Rectal smooth muscle tissue (tissue), 1 donor: ENCODE measurements at regions not wholly inside any gene's neighbourhood (a gene's known extent, or its start where the extent isn't known, plus 50 kb on each side); places are given as distances from the start of the nearest gene placed in this dataset.

Source experiments
- H3K27ac ChIP-seq: one replicate; pipeline ENCODE4 v1.7.0; 2013; ENCODE audit warnings: low read depth, low read length, inconsistent platforms
- H3K27me3 ChIP-seq: one replicate; pipeline ENCODE4 v1.7.0; 2013; ENCODE audit warnings: low read length; ENCODE audit not compliant: control insufficient read depth, insufficient read depth
- H3K36me3 ChIP-seq: one replicate; pipeline ENCODE4 v1.7.0; 2013; ENCODE audit warnings: low read length; ENCODE audit not compliant: control insufficient read depth, insufficient read depth
- H3K4me1 ChIP-seq: one replicate; pipeline ENCODE4 v1.7.0; 2013; ENCODE audit warnings: low read length; ENCODE audit not compliant: control insufficient read depth, insufficient read depth
- H3K4me3 ChIP-seq: one replicate; pipeline ENCODE4 v1.7.0; 2013; ENCODE audit warnings: low read length
- H3K9ac ChIP-seq: one replicate; pipeline ENCODE4 v1.7.0; 2013; ENCODE audit warnings: low read length

DNA sequence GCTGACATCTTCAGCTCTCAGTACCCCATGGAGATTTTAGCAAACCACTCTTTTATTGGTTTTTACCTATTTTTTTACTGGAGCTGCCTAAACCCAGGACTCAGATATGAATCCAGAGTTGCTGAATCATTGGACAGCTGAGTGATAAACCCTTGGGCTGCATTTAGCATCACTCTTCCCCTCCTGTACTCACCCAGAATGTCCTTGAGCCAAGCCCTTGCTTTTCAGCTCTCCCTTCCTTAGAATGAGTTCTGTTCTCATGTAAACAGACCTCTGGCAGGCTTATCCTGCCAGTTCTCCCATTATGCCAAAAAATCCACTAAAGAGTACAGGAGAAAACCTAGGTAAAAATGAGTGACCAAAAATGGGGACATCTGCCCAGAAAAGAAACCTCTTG lies 200.1 kb upstream of the POU2AF2 start:
- no peak overlapping the region for H3K4me3 ChIP-seq
- no peak overlapping the region for H3K9ac ChIP-seq
- H3K27ac ChIP-seq, result no peak overlapping the region

DNA sequence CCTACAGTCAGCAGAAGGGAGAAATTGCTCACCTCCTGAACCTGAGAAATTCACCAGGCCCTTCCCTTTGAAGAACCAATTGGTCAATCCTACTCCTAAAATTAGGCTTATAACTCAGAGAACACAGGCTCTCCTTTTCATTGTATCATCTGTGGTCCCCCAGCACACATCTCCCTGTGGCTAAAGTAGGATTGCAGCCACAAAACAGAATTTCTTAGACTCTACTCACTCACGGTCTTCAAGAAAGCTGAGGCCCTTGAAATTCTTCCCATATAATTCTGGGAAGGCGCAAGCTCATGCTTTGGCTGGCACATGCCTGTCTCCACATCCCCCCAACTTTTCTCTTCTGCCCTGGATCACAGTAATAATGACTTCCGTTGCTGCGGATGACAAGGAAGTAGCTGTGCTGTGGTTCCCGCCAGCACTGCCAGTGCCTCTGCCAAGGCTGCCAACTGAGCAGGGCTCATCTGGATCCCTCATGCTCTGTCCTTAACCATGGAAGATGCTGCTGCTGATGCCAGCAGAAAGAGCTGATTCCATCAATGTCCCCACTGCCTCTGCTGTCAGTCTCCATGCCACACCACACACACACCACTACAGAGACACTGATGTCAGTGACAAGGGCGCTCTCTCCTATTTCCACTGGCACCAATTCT lies 200.6 kb upstream of the POU2AF2 start:
- Histone ChIP-seq H3K4me3 (no peak overlapping the region), H3K27me3 (no peaks in the 10 kb centered on the region), H3K4me1 (no peaks in the 10 kb centered on the region), H3K36me3 (no peaks in the 10 kb centered on the region), H3K9ac (no peak overlapping the region), H3K27ac (no peak overlapping the region)

More for the DNA sequence above, 200.1 kb upstream of the POU2AF2 start:
- Histone ChIP-seq H3K27me3 (no peaks in the 10 kb centered on the region), H3K36me3 (no peaks in the 10 kb centered on the region), H3K4me1 (no peaks in the 10 kb centered on the region)

DNA sequence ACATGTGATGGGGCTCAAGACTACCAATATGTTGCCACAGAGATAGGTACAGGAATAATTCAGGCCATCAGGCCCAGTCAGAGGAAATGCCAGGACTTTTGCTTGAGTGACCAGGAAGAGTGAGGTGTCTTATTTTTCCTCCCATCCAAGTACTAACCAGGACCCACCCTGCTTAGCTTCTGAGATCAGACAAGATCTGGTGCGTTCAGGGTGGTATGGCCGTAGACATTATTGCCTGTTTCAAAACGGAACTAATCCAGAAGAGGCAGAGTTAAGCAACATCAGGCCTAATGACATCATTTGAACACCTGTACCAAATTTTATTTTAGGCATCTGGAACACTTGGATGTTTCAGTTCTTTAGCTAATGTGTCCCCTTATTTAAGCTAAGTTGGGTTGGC lies 205.5 kb upstream of the POU2AF2 start:
- Histone ChIP-seq H3K9ac (no peak overlapping the region), H3K27ac (no peak overlapping the region), H3K36me3 (no peaks in the 10 kb centered on the region), H3K4me3 (no peak overlapping the region), H3K4me1 (no peaks in the 10 kb centered on the region), H3K27me3 (no peaks in the 10 kb centered on the region)

- Histone ChIP-seq H3K36me3 (no peaks in the 10 kb centered on the region), H3K9ac (no peak overlapping the region), H3K4me3 (no peak overlapping the region), H3K27ac (no peak overlapping the region), H3K27me3 (no peaks in the 10 kb centered on the region), H3K4me1 (no peaks in the 10 kb centered on the region)
Observed at GRCh38 chr11:111035746-111036145, 209.8 kb upstream of the POU2AF2 start.

DNA sequence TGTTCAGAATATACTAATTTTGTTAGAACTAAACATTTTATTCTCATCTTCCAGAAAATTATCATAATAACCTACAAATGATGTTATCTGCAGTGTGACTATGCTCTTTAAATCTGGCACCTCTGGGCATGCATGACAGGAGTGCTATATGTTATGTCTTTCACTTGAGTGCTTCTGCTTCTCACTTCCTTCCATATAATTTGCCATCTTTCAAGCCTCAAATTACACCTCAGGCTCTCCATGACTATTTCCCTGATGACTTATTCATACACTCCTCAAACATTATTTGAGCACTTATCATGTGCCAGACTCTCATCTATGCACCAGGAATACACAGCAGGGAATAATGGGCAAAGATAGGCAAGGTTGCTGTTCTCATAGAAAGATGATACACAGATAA lies 219.3 kb upstream of the POU2AF2 start:
- no peaks in the 10 kb centered on the region for H3K4me1 ChIP-seq
- no peak overlapping the region for H3K4me3 ChIP-seq
- H3K27ac ChIP-seq, result no peak overlapping the region
- no peak overlapping the region for H3K9ac ChIP-seq
- no peaks in the 10 kb centered on the region for H3K27me3 ChIP-seq
- no peaks in the 10 kb centered on the region for H3K36me3 ChIP-seq

GRCh38 chr11:111021131-111021530 lies 224.4 kb upstream of the POU2AF2 start:
- no peaks in the 10 kb centered on the region for H3K4me1 ChIP-seq
- no peak overlapping the region for H3K9ac ChIP-seq
- no peak overlapping the region for H3K27ac ChIP-seq
- no peak overlapping the region for H3K4me3 ChIP-seq
- H3K27me3 ChIP-seq, result no peaks in the 10 kb centered on the region
- no peaks in the 10 kb centered on the region for H3K36me3 ChIP-seq

DNA sequence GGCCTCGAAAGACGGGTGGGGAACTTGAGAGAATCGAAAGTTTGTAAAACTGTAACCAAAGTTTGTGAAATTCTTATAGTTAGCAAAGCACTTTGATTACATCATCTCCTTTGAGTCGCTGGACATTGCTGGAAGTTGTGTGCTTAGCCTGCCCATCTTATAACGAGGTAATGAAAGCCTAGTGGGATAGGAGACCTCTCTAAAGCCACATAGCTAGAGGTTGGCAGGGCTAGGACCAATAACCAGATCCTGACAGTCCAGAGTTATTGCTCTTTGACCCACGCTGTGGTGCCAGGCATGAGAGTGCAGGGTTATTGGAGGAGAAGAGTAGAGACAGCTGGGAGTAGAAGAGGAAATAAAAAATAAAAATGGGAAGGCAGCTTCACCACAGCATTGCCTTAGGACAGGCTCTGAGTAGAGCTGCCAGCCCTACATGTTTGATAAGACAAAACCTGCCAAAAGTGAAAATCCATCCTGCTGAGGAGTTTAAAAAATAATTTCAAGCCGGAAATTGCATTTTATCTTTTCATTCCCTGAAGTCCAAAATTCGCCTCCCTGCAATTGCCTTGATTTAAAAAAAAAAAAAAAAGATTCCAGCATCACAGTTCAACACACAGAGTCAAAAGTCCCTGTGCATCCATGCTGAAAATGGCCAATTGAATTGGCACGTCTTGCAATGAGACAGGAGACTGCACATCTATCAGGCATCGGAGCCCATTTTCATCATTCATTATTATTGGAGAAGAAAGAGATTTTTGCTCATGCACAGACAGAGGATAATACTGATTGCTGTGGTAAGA lies 225.5 kb upstream of the POU2AF2 start:
- H3K27me3 ChIP-seq, result no peaks in the 10 kb centered on the region
- H3K9ac ChIP-seq, result no peak overlapping the region
- no peaks in the 10 kb centered on the region for H3K4me1 ChIP-seq
- no peaks in the 10 kb centered on the region for H3K36me3 ChIP-seq
- H3K4me3 ChIP-seq, result no peak overlapping the region
- H3K27ac ChIP-seq, result no peak overlapping the region

GRCh38 chr11:111019451-111019850 lies 226.1 kb upstream of the POU2AF2 start:
- Histone ChIP-seq H3K9ac (no peak overlapping the region), H3K4me3 (no peak overlapping the region), H3K27me3 (no peaks in the 10 kb centered on the region), H3K36me3 (no peaks in the 10 kb centered on the region), H3K4me1 (no peaks in the 10 kb centered on the region), H3K27ac (no peak overlapping the region)

DNA sequence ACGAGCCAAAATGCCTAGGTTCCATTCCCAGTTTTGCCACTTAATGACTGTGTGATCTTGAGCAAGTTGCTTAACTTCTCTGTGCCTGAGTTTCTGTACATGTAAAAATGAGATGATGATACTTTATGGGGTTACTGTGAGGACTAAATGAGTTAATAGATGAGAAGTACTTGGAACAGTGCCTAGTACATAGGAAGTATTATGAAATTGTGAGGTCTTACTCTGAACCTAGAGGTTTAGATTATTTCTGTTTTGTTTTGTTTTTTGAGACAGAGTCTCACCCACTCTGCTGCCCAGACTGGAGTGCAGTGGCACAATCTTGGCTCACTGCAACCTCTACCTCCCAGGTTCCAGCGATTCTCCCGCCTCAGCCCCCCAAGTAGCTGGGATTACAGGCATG lies 227.0 kb upstream of the POU2AF2 start:
- Histone ChIP-seq H3K4me3 (no peak overlapping the region), H3K9ac (no peak overlapping the region), H3K27me3 (no peaks in the 10 kb centered on the region), H3K4me1 (no peaks in the 10 kb centered on the region), H3K27ac (no peak overlapping the region), H3K36me3 (no peaks in the 10 kb centered on the region)

DNA sequence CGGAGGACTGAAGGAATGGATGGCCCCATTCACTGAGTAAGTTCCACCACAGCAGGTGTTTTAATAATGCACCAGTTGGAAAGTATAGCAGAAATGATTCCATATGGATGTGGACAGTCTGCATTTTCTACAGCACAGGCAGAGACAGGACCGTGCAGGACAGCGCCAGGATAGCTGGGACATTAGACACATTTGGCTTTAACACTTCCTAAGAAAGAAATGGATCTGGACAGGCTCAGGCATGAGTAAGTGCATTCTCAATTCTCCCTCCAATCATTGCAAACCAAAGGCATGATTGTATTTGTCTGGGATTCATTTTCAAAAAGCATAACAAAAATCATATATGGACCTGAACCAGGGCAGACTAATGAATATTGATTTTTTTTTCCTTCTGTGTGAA lies 233.0 kb upstream of the POU2AF2 start:
- H3K9ac ChIP-seq, result no peak overlapping the region

GRCh38 chr11:111011275-111011594 lies 234.3 kb upstream of the POU2AF2 start:
- H3K4me3 ChIP-seq, result no peak overlapping the region
- no peak overlapping the region for H3K27ac ChIP-seq
- H3K36me3 ChIP-seq, result no peaks in the 10 kb centered on the region
- no peaks in the 10 kb centered on the region for H3K27me3 ChIP-seq
- H3K4me1 ChIP-seq, result no peaks in the 10 kb centered on the region
- no peak overlapping the region for H3K9ac ChIP-seq

More for the DNA sequence above, 233.0 kb upstream of the POU2AF2 start:
- Histone ChIP-seq H3K27me3 (no peaks in the 10 kb centered on the region), H3K4me1 (no peaks in the 10 kb centered on the region), H3K4me3 (no peak overlapping the region), H3K36me3 (no peaks in the 10 kb centered on the region), H3K27ac (no peak overlapping the region)

DNA sequence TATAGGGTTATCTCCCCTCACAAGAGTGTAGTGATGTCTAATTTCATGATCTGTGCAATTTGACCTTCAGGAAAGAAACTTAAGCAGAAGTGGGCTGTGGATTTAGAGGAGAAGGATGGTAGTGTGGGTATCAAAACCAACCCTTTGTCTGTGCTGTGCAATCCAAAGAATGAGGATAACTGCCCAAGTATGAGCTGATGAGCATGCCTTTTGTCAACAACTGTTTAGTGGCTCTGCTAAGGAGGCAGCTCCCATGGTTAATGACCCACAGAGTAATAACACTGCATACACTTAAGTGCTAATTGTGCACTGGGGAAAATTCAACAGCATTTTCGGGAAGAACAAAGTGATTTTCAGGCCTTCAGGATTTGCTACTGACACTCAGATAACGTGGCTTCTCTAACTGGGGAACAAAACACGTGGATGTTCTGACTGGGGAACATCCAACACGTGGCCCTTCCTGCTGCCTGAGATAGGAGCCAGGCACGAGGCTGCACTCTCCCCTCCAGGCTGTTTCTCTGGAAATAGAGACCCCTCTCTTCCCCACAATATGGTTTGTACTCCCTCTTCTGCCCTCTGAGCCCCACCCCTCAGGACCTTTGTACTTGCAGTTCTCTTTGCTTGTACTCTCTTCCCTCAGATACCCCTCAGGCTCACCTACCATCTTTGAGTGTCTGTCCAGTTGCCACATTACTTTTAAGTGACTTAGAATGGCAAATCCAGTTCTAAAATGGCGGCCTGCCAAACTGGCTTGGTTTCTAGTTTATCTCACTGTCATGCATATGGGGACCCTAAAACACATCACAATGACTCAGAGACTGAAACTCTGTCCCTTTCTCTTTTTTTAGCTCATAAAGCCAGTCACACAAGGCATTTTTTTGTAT lies 234.9 kb upstream of the POU2AF2 start:
- Histone ChIP-seq H3K4me1 (no peaks in the 10 kb centered on the region), H3K9ac (no peak overlapping the region), H3K4me3 (no peak overlapping the region), H3K27me3 (no peaks in the 10 kb centered on the region), H3K36me3 (no peaks in the 10 kb centered on the region), H3K27ac (no peak overlapping the region)
